Right lobe of liver (tissue), 4 donors: ENCODE measurements at regions not wholly inside any gene's neighbourhood (a gene's known extent, or its start where the extent isn't known, plus 50 kb on each side); places are given as distances from the start of the nearest gene placed in this dataset.

ENCODE experiments used
- POLR2A ChIP-seq: fragments of 450-650 bp; IDR thresholded peaks from one replicate; pipeline ENCODE4 v1.6.1; 2017; ENCODE audit warnings: antibody characterized with exemption, mild to moderate bottlenecking
- TF ChIP-seq, protein P1 (sequence below), 4 donors: fragments of 200-600 bp in 3 of 4; fragments of 450-650 bp in 1 of 4; IDR thresholded peaks; one replicate each; pipeline versions ENCODE4 v1.5.1 to v1.8.0; 2016 to 2022; ENCODE audit warnings: antibody characterized with exemption in 4 of 4, mild to moderate bottlenecking in 2 of 4
- donor health status: DM: no; HTN: no; CAD: no.
- donor health status: DM: no; HTN: no; CAD: no.
- donor health status: DM: no; HTN: yes; CAD: no.

GRCh38 chr13:47656651-47657050 is 344.4 kb downstream of the SUCLA2 start:
- TF ChIP-seq POLR2A, result no peak
- TF ChIP-seq, protein P1, sequence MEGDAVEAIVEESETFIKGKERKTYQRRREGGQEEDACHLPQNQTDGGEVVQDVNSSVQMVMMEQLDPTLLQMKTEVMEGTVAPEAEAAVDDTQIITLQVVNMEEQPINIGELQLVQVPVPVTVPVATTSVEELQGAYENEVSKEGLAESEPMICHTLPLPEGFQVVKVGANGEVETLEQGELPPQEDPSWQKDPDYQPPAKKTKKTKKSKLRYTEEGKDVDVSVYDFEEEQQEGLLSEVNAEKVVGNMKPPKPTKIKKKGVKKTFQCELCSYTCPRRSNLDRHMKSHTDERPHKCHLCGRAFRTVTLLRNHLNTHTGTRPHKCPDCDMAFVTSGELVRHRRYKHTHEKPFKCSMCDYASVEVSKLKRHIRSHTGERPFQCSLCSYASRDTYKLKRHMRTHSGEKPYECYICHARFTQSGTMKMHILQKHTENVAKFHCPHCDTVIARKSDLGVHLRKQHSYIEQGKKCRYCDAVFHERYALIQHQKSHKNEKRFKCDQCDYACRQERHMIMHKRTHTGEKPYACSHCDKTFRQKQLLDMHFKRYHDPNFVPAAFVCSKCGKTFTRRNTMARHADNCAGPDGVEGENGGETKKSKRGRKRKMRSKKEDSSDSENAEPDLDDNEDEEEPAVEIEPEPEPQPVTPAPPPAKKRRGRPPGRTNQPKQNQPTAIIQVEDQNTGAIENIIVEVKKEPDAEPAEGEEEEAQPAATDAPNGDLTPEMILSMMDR (IDR thresholded peaks at IDR 0.05), result no peak
